ENCODE measurements at regions not wholly inside any gene's neighbourhood (a gene's known extent, or its start where the extent isn't known, plus 50 kb on each side); places are given as distances from the start of the nearest gene placed in this dataset.
A peak's percentile ranks its signal among the peaks of the same experiment; 100 is the strongest.

- TF ChIP-seq, protein P1, sequence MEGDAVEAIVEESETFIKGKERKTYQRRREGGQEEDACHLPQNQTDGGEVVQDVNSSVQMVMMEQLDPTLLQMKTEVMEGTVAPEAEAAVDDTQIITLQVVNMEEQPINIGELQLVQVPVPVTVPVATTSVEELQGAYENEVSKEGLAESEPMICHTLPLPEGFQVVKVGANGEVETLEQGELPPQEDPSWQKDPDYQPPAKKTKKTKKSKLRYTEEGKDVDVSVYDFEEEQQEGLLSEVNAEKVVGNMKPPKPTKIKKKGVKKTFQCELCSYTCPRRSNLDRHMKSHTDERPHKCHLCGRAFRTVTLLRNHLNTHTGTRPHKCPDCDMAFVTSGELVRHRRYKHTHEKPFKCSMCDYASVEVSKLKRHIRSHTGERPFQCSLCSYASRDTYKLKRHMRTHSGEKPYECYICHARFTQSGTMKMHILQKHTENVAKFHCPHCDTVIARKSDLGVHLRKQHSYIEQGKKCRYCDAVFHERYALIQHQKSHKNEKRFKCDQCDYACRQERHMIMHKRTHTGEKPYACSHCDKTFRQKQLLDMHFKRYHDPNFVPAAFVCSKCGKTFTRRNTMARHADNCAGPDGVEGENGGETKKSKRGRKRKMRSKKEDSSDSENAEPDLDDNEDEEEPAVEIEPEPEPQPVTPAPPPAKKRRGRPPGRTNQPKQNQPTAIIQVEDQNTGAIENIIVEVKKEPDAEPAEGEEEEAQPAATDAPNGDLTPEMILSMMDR (IDR thresholded peaks at IDR 0.05; ENCODE audit: low read depth, low read length, missing control alignments) = no peak
- no peak overlapping the region for H3K4me3 ChIP-seq (ENCODE audit: low read depth, low read length)
- no peak for DNase-seq (ENCODE audit: low read depth)
Observed at GRCh38 chr5:164005071-164005470, 499.7 kb downstream of the MAT2B start.

- no peak for DNase-seq (ENCODE audit: low read depth)
- TF ChIP-seq, protein P1 (IDR thresholded peaks at IDR 0.05; ENCODE audit: low read depth, low read length, missing control alignments) = no peak
- H3K4me3 ChIP-seq (ENCODE audit: low read depth, low read length) = no peak overlapping the region
Observed at GRCh38 chr5:164007064-164007463, 501.6 kb downstream of the MAT2B start.

DNA sequence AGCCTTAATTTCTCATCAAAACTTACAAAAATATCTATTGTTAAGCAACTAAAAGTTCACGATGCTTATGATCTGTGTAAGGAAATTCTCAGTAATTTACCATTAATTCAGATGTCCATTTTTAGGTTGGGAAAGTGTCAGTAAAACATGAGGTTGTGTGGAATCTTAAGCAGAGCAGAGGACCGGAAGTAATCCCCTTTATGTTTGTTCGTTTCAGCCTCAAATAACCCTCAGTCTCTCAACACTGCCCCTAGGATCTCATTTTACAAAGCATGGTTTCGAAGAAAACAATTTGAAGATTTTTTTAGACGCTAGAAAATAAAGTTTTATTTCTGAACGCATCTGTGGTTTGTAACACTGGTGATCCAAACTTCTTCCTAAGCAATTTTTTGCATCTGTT is 504.2 kb downstream of the MAT2B start:
- TF ChIP-seq, protein P1 (IDR thresholded peaks at IDR 0.05; ENCODE audit: low read depth, low read length, missing control alignments) = no peak
- H3K4me3 ChIP-seq (ENCODE audit: low read depth, low read length) = no peak overlapping the region
- DNase-seq (ENCODE audit: low read depth) = no peak

DNA sequence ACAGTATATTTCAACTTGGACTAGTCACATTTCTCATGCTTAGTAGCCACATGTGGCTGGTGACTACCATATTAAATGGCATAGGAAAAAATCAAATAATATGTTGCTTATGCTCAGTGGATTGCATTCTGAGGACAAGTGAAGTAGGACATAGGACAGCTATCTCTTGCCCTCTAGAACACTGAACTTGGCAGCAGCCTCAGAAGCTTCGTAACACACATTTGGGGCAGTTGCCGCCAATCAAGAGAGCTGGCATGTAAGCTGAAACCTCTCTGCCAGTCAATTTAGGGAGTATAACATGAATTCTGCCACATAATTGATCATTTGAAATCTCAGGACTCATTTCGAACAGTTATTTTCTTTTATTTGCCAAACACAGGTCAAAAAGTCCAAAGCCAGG is 505.5 kb downstream of the MAT2B start:
- H3K4me3 ChIP-seq (ENCODE audit: low read depth, low read length) = no peak overlapping the region
- TF ChIP-seq, protein P1 (IDR thresholded peaks at IDR 0.05; ENCODE audit: low read depth, low read length, missing control alignments) = no peak
- DNase-seq (ENCODE audit: low read depth) = no peak

DNA sequence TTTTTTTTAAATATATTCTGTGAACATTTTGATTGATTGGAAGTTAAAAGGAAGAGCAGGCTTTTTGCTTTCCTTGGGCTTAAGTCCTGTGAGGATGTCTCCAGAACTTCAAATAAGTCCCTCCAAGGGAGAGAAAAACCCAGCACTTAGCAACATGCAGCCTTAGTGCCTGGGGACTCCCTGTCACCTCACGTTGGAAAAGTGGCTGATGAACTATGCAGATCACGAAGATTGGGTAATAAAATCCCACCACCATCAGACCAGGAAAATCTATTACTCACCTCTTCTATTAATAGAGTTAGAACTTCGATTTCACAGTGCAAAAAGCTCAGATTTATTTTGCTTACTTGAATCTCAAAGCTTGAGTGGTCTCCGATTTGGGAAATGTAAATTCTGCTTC is 507.0 kb downstream of the MAT2B start:
- no peak overlapping the region for H3K4me3 ChIP-seq (ENCODE audit: low read depth, low read length)
- no peak for DNase-seq (ENCODE audit: low read depth)
- TF ChIP-seq, protein P1 (IDR thresholded peaks at IDR 0.05; ENCODE audit: low read depth, low read length, missing control alignments) = no peak

DNA sequence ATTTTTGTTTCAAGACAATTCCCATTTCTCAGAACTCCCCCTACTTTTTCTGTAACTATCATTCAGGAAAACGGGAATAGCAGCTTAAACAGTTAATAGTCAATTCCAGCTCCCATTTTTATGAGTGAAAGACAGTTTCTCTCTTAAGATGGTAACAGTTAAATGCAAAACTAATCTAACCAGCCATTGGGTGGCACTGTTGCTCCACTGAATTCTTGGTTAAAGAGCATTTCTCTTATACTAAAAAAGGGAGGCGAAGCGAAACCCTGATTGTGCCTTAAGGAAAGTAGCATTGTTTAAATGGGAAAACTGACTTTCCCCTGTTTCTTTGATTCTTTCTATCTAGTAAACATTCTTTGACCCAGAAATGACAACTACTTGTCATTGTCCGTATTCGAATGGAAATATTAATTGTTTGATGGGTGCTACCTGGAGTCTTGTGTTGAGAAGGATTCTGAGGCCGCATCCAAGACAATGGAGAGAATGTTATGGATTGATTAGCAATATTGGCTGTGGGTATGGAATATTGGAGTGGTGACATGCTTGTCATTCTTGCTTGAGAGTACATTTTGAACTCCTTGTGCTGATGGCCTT is 507.8 kb downstream of the MAT2B start:
- DNase-seq (ENCODE audit: low read depth) = peak; percentile 19
- H3K4me3 ChIP-seq (ENCODE audit: low read depth, low read length) = no peak overlapping the region
- TF ChIP-seq, protein P1 (IDR thresholded peaks at IDR 0.05; ENCODE audit: low read depth, low read length, missing control alignments) = peak; percentile 53

DNA sequence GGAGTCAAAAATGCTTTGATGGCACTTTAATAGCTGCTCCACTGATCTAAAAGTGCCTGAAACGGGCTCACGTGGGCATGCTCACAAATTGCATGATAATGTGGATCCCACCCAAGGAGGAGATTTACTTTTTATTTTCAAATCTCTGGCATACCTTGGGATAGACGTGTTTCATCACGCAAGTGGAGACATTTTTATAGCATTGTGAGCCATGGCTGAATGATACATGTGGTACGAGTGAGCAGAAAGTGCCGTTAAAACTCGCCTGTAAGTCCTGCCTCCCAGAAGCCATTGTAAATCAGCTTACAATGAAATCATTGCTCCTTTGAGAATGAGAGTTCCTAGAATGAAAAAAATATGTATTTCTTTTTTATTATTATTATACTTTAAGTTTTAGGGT is 514.7 kb downstream of the MAT2B start:
- TF ChIP-seq, protein P1 (IDR thresholded peaks at IDR 0.05; ENCODE audit: low read depth, low read length, missing control alignments) = no peak
- no peak for DNase-seq (ENCODE audit: low read depth)
- H3K4me3 ChIP-seq (ENCODE audit: low read depth, low read length) = no peak overlapping the region

All from GM12864 (cell line).